GM19099 (cell line): ENCODE measurements at regions not wholly inside any gene's neighbourhood (a gene's known extent, or its start where the extent isn't known, plus 50 kb on each side); places are given as distances from the start of the nearest gene placed in this dataset.

Experiments
- POLR2A ChIP-seq: IDR thresholded peaks from 3 replicates; pipeline ENCODE4 v1.6.1; 2011; ENCODE audit warnings: low read depth; ENCODE audit not compliant: insufficient read length; ENCODE audit errors: extremely low read depth

DNA sequence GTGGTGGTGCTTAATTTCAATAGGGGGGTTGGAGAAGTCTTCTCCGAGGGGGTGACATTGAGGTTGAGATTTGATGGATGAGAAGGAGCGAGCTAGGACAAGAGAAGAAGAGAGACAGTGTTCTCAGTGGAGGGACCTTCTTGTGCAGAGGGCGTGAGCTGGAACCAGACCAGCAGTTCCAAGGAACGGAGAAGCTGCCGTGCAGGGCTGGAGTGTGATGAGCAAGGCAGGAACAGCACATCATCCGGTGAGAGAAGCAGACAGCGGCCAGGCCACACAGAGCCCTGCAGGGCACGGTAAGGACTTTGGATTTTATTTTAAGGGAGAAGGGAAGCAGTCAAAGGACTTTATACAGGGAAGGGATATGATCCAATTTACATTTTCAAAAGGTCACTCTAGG, 206.9 kb downstream of the MELK start:
- no peak for TF ChIP-seq POLR2A

DNA sequence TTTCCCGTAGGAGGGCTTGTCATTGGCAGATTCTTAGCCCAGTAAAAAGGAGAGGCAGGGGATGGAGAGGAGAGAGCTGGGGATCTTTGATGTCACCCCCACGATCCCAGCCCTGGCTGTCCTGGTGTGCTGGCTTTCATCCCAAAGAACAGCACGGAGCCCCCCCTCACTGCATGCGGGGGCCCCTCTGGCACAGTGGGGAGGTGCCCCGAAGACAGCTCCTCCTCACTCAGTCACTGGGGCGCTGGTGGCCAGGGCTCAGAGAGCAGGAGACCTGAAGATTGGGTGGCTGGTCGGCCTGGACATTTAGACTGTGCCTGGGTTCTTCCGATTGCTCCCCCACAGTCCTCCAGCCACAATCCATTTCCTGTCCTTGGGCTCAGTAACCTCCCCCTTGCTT, 207.5 kb downstream of the MELK start:
- TF ChIP-seq POLR2A = no peak

DNA sequence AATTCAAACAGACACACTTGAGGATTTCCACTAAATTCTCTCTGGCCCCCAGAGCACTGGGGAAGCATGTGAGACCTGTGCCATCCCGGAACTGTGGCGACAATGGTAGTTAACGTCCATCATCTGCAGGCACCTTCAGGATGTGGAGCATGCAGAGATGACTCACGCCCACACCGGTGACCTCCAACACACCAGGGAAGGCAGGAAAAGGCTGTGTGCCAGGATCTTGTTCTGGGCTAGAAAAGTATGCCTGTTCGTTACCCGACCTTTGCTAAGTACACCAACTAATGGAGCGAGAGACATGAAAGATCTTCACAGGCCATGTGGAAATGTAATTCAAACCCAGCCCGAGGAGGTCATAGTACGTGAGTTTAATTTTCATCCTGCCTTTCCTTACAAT, 208.8 kb downstream of the MELK start:
- TF ChIP-seq POLR2A = no peak
